IMR-90 (cell line): ENCODE measurements at regions not wholly inside any gene's neighbourhood (a gene's known extent, or its start where the extent isn't known, plus 50 kb on each side); places are given as distances from the start of the nearest gene placed in this dataset.

Experiments
- ATAC-seq: fragments of 200-7000 bp; cut with Tn5 transposase; 2 replicates; pipeline ENCODE4 v1.9.1; 2020; ENCODE audit warnings: low read depth, mild to moderate bottlenecking, moderate library complexity
- BruUV-seq: library from RNA; stranded (reverse); fragments of 400-500 nt; replicated peaks from 2 replicates; lab custom pipeline; 2021; lab: Mats Ljungman, UMichigan
- CTCF ChIA-PET: fragments of 300-600 bp; formaldehyde crosslinking; extraction: SDS; loops from one replicate; lab custom pipeline; 2021; ENCODE audit warnings: antibody characterized with exemption; lab: Yijun Ruan, JAX
- POLR2A ChIA-PET: fragments of 300-600 bp; sonication (Branson Sonifier 250); formaldehyde crosslinking; loops from one replicate; lab custom pipeline; 2022; ENCODE audit warnings: antibody characterized with exemption; ENCODE audit not compliant: unreplicated experiment; lab: Charles Lee
- DNase-seq: peaks from one replicate; pipeline ENCODE4 v3.0.0; 2013
- H2AFZ ChIP-seq: replicated peaks from 2 replicates; pipeline ENCODE3; 2013; ENCODE audit warnings: low read length, mild to moderate bottlenecking; ENCODE audit not compliant: poor library complexity
- H2AK5ac ChIP-seq: 2 replicates; pipeline ENCODE4 v1.6.1; 2013; ENCODE audit warnings: low read depth, low read length, inconsistent platforms
- H2AK9ac ChIP-seq: replicated peaks from 2 replicates; pipeline ENCODE3; 2013; ENCODE audit warnings: mild to moderate bottlenecking, low read depth, low read length, moderate library complexity; ENCODE audit not compliant: poor library complexity
- H2BK120ac ChIP-seq: 2 replicates; pipeline ENCODE4 v1.6.1; 2013; ENCODE audit warnings: low read depth, low read length, inconsistent platforms
- H2BK15ac ChIP-seq: 3 replicates; pipeline ENCODE4 v1.6.1; 2013; ENCODE audit warnings: low read depth, low read length, inconsistent platforms
- H2BK20ac ChIP-seq: 2 replicates; pipeline ENCODE4 v1.6.1; 2013; ENCODE audit warnings: low read depth, mild to moderate bottlenecking, inconsistent platforms, low read length, moderate library complexity
- H2BK5ac ChIP-seq: 2 replicates; pipeline ENCODE4 v1.6.1; 2013; ENCODE audit warnings: mild to moderate bottlenecking, low read depth, low read length, inconsistent platforms; ENCODE audit not compliant: poor library complexity, severe bottlenecking
- H3K14ac ChIP-seq: replicated peaks from 2 replicates; pipeline ENCODE4 v1.6.1; 2013; ENCODE audit warnings: low read depth, low read length, inconsistent platforms
- H3K18ac ChIP-seq: 2 replicates; pipeline ENCODE4 v1.6.1; 2013; ENCODE audit warnings: low read depth, low read length, control low read depth
- H3K23ac ChIP-seq: 2 replicates; pipeline ENCODE4 v1.6.1; 2013; ENCODE audit warnings: low read depth, low read length, inconsistent platforms
- H3K27ac ChIP-seq: 2 replicates; pipeline ENCODE4 v1.5.1; 2013; ENCODE audit warnings: mild to moderate bottlenecking, control low read depth, low read length; ENCODE audit not compliant: insufficient read depth
- H3K27me3 ChIP-seq: 2 replicates; pipeline ENCODE4 v1.6.1; 2013; ENCODE audit warnings: low read length; ENCODE audit not compliant: control insufficient read depth, insufficient read depth
- H3K36me3 ChIP-seq: 2 replicates; pipeline ENCODE4 v1.6.1; 2013; ENCODE audit warnings: low read length, mixed read lengths; ENCODE audit not compliant: control insufficient read depth, insufficient read depth
- H3K4ac ChIP-seq: 2 replicates; pipeline ENCODE4 v1.6.1; 2013; ENCODE audit warnings: low read depth, low read length, inconsistent platforms
- H3K4me1 ChIP-seq: 2 replicates; pipeline ENCODE4 v1.6.1; 2013; ENCODE audit warnings: low read length, mixed read lengths; ENCODE audit not compliant: control insufficient read depth, insufficient read depth
- H3K4me2 ChIP-seq: 2 replicates; pipeline ENCODE4 v1.6.1; 2013; ENCODE audit warnings: low read depth, mild to moderate bottlenecking, control low read depth, low read length, moderate library complexity
- H3K4me3 ChIP-seq: 2 replicates; pipeline ENCODE4 v1.5.1; 2013; ENCODE audit warnings: low read depth, mild to moderate bottlenecking, control low read depth, low read length, moderate library complexity; ENCODE audit not compliant: insufficient read depth
- H3K56ac ChIP-seq: 2 replicates; pipeline ENCODE4 v1.6.1; 2013; ENCODE audit warnings: low read length, inconsistent platforms; ENCODE audit not compliant: insufficient read depth; ENCODE audit errors: extremely low read depth
- H3K79me1 ChIP-seq, 2 experiments: 2 replicates each; pipeline ENCODE4 v1.6.1; 2013; ENCODE audit warnings: low read length in 2 of 2, inconsistent platforms in 1 of 2, low read depth in 1 of 2
- H3K9ac ChIP-seq: 2 replicates; pipeline ENCODE4 v1.6.1; 2013; ENCODE audit warnings: low read depth, low read length, control low read depth
- H3K9me1 ChIP-seq: 2 replicates; pipeline ENCODE4 v1.6.1; 2013; ENCODE audit warnings: low read length, inconsistent platforms; ENCODE audit not compliant: insufficient read depth
- H3K9me3 ChIP-seq: 2 replicates; pipeline ENCODE4 v1.6.1; 2013; ENCODE audit warnings: low read length; ENCODE audit not compliant: control insufficient read depth, insufficient read depth
- H4K20me1 ChIP-seq: 2 replicates; pipeline ENCODE4 v1.6.1; 2013; ENCODE audit warnings: low read length, inconsistent platforms; ENCODE audit not compliant: insufficient read depth
- H4K5ac ChIP-seq: 2 replicates; pipeline ENCODE4 v1.6.1; 2013; ENCODE audit warnings: mild to moderate bottlenecking, low read depth, low read length, control low read depth
- H4K8ac ChIP-seq, 2 experiments: 2 replicates each; pipeline ENCODE4 v1.6.1; 2013; ENCODE audit warnings: low read depth in 2 of 2, low read length in 2 of 2, control low read depth in 1 of 2, inconsistent platforms in 1 of 2
- H4K91ac ChIP-seq: 2 replicates; pipeline ENCODE4 v1.6.1; 2013; ENCODE audit warnings: low read depth, low read length, inconsistent platforms; ENCODE audit not compliant: insufficient read depth
- BHLHE40 ChIP-seq: fragments of 150-350 bp; IDR thresholded peaks from 2 replicates; pipeline ENCODE4 v1.6.1; 2016; ENCODE audit warnings: mild to moderate bottlenecking, low read depth, low read length
- CEBPB ChIP-seq: IDR thresholded peaks from 2 replicates; pipeline ENCODE4 v1.6.1; 2012; ENCODE audit warnings: low read depth, low read length, improper control_type of control experiment
- CHD1 ChIP-seq: IDR thresholded peaks from 2 replicates; pipeline ENCODE4 v1.6.1; 2012; ENCODE audit warnings: low read depth, low read length, improper control_type of control experiment
- CTCF ChIP-seq: conservative IDR thresholded peaks from 2 replicates; pipeline ENCODE4 v1.5.1; 2012; ENCODE audit warnings: mild to moderate bottlenecking, low read depth, low read length, improper control_type of control experiment
- ELK1 ChIP-seq: fragments of 150-350 bp; IDR thresholded peaks from 2 replicates; pipeline ENCODE4 v1.6.1; 2016; ENCODE audit warnings: low read depth, mild to moderate bottlenecking, low read length, moderate library complexity, borderline replicate concordance
- FOS ChIP-seq: fragments of 150-350 bp; IDR thresholded peaks from 2 replicates; pipeline ENCODE4 v1.6.1; 2016; ENCODE audit warnings: low read depth, low read length
- MAFK ChIP-seq: IDR thresholded peaks from 2 replicates; pipeline ENCODE4 v1.6.1; 2012; ENCODE audit warnings: low read depth, low read length, improper control_type of control experiment
- MAZ ChIP-seq: IDR thresholded peaks from 2 replicates; pipeline ENCODE4 v1.6.1; 2012; ENCODE audit warnings: low read depth, mild to moderate bottlenecking, low read length, improper control_type of control experiment, moderate library complexity, borderline replicate concordance
- MXI1 ChIP-seq: IDR thresholded peaks from 2 replicates; pipeline ENCODE4 v1.6.1; 2012; ENCODE audit warnings: low read depth, mild to moderate bottlenecking, low read length, moderate library complexity, borderline replicate concordance
- NFE2L2 ChIP-seq: fragments of 150-350 bp; IDR thresholded peaks from 2 replicates; pipeline ENCODE4 v1.6.1; 2016; ENCODE audit warnings: low read depth, mild to moderate bottlenecking, low read length
- POLR2A ChIP-seq: IDR thresholded peaks from 2 replicates; pipeline ENCODE4 v1.6.1; 2012; ENCODE audit warnings: mild to moderate bottlenecking, low read depth, low read length
- RAD21 ChIP-seq: IDR thresholded peaks from 2 replicates; pipeline ENCODE4 v1.6.1; 2012; ENCODE audit warnings: low read length, improper control_type of control experiment
- RCOR1 ChIP-seq: IDR thresholded peaks from 2 replicates; pipeline ENCODE4 v1.6.1; 2012; ENCODE audit warnings: mild to moderate bottlenecking, low read length, improper control_type of control experiment; ENCODE audit not compliant: insufficient replicate concordance
- RFX5 ChIP-seq: IDR thresholded peaks from 2 replicates; pipeline ENCODE4 v1.8.0; 2012; ENCODE audit warnings: low read depth, mild to moderate bottlenecking, low read length, moderate library complexity
- SMC3 ChIP-seq: fragments of 150-350 bp; IDR thresholded peaks from 2 replicates; pipeline ENCODE4 v1.6.1; 2016; ENCODE audit warnings: low read depth, mild to moderate bottlenecking, antibody characterized with exemption, low read length, moderate library complexity
- USF2 ChIP-seq: fragments of 150-350 bp; IDR thresholded peaks from 2 replicates; pipeline ENCODE4 v1.6.1; 2017; ENCODE audit warnings: mild to moderate bottlenecking, antibody characterized with exemption, low read length, low read depth
- WGBS, 2 experiments: methylation state at CpG; one replicate each; pipeline versions ENCODE4 v1.1.5 to v1.1.7; 2013; ENCODE audit warnings: missing lambda C conversion rate in 2 of 2; ENCODE audit not compliant: insufficient read length in 1 of 2; ENCODE audit errors: extremely low coverage in 2 of 2; 5-methylcytosine and 5-hydroxymethylcytosine counted together
- dilution Hi-C: fragments of 300-500 bp; cut with HindIII; formaldehyde crosslinking; loops from one replicate; pipeline ENCODE4 v1.14.3; 2018; ENCODE audit warnings: low sequenced_read_pairs; ENCODE audit not compliant: unreplicated experiment
- in situ Hi-C: fragments of 300-500 bp; cut with MboI; formaldehyde crosslinking; loops from 3 replicates; pipeline ENCODE4 v1.14.3; 2019; ENCODE audit warnings: low sequenced_read_pairs, inconsistent platforms, mixed read lengths
- intact Hi-C: fragments of 100-400 bp; cut with micrococcal nuclease; formaldehyde crosslinking; loops from 2 replicates; pipeline ENCODE4 v1.10.0; 2022

- H3K56ac ChIP-seq: no peak overlapping the region
- no peak overlapping the region for H2BK20ac ChIP-seq
- no peaks in the 10 kb centered on the region for H3K9me1 ChIP-seq
- no peak overlapping the region for H3K23ac ChIP-seq
- H3K4ac ChIP-seq: no peak overlapping the region
- ChIA-PET POLR2A (no interaction called here), CTCF (no interaction called here)
- H4K5ac ChIP-seq: no peak overlapping the region
- H3K18ac ChIP-seq: no peak overlapping the region
- H4K20me1 ChIP-seq: no peaks in the 10 kb centered on the region
- no peaks in the 10 kb centered on the region for H3K79me1 ChIP-seq
- H3K36me3 ChIP-seq: no peaks in the 10 kb centered on the region
- ATAC-seq (no peak), DNase-seq (no peak)
- TF ChIP-seq MXI1 (no peak), ELK1 (no peak), CEBPB (no peak), RFX5 (no peak), RAD21 (no peak), MAZ (no peak), POLR2A (no peak), CHD1 (no peak), CTCF (no peak), SMC3 (no peak), MAFK (no peak), FOS (no peak), USF2 (no peak), RCOR1 (no peak), BHLHE40 (no peak), NFE2L2 (no peak)
- no peak overlapping the region for H2AFZ ChIP-seq
- no peak overlapping the region for H3K27ac ChIP-seq
- H2AK9ac ChIP-seq: no peak overlapping the region
- H4K8ac ChIP-seq: no peak overlapping the region
- H4K91ac ChIP-seq: no peak overlapping the region
- no peaks in the 10 kb centered on the region for H3K4me1 ChIP-seq
- H3K4me2 ChIP-seq: no peak overlapping the region
- no peaks in the 10 kb centered on the region for H3K27me3 ChIP-seq
- in situ Hi-C loops (no loop called here), dilution Hi-C loops (no loop called here), intact Hi-C loops (no loop called here)
- no peak overlapping the region for H2AK5ac ChIP-seq
- no peak overlapping the region for H2BK15ac ChIP-seq
- no peak overlapping the region for H2BK120ac ChIP-seq
- H3K4me3 ChIP-seq: no peak overlapping the region
- peaks cover 19% of the 10 kb centered on the region for H3K9me3 ChIP-seq
- H2BK5ac ChIP-seq: no peak overlapping the region
- no CpG with 5 or more reads among the region's 3 CpGs for WGBS, 2 experiments
- no peak overlapping the region for H3K14ac ChIP-seq
- BruUV-seq: no TSS peak
- H3K9ac ChIP-seq: no peak overlapping the region
Measured at GRCh38 chr7:86202833-86203232, 440.9 kb upstream of the GRM3 start.
